ENCODE measurements at regions not wholly inside any gene's neighbourhood (a gene's known extent, or its start where the extent isn't known, plus 50 kb on each side); places are given as distances from the start of the nearest gene placed in this dataset.

- H3F3A ChIP-seq (ENCODE audit: low read depth), result no peaks in the 10 kb centered on the region
- no peak overlapping the region for H3K4me3 ChIP-seq (ENCODE audit: low read length, poor library complexity, severe bottlenecking)
- no peaks in the 10 kb centered on the region for H3K36me3 ChIP-seq (ENCODE audit: insufficient read depth, low read length)
- TF ChIP-seq CTCF (conservative IDR thresholded peaks at IDR 0.05; ENCODE audit: low read length) (no peak), EZH2phosphoT487 (IDR thresholded peaks at IDR 0.05; ENCODE audit: borderline replicate concordance) (no peak)
- no peaks in the 10 kb centered on the region for H3K27me3 ChIP-seq (ENCODE audit: insufficient read depth, low read length, poor library complexity, severe bottlenecking)
- no peaks in the 10 kb centered on the region for H4K20me1 ChIP-seq (ENCODE audit: insufficient read depth, low read length, poor library complexity, severe bottlenecking)
- no peaks in the 10 kb centered on the region for H3K4me1 ChIP-seq (ENCODE audit: insufficient read depth, low read length, poor library complexity, severe bottlenecking)
- no peaks in the 10 kb centered on the region for H3K79me2 ChIP-seq (ENCODE audit: insufficient read depth, low read length)
- no peak overlapping the region for H3K9ac ChIP-seq (ENCODE audit: low read depth, low read length, poor library complexity, severe bottlenecking)
- no peak overlapping the region for H2AFZ ChIP-seq (ENCODE audit: low read length)
- H3K9me2 ChIP-seq (replicated peaks; ENCODE audit: low read depth, low read length), result no peaks in the 10 kb centered on the region
- no peak overlapping the region for H3K4me2 ChIP-seq (ENCODE audit: low read depth, low read length, poor library complexity, severe bottlenecking)
- no peaks in the 10 kb centered on the region; the same call in 1 of the 2 replicates for H3K9me3 ChIP-seq (ENCODE audit: insufficient read depth, low read depth, low read length)
Observed at GRCh38 chr1:30005972-30006619, 717.3 kb downstream of the MATN1 start.

- H3K9me2 ChIP-seq (replicated peaks; ENCODE audit: low read depth, low read length), result no peaks in the 10 kb centered on the region
- no peaks in the 10 kb centered on the region for H3F3A ChIP-seq (ENCODE audit: low read depth)
- H4K20me1 ChIP-seq (ENCODE audit: insufficient read depth, low read length, poor library complexity, severe bottlenecking), result no peaks in the 10 kb centered on the region
- H3K9me3 ChIP-seq (ENCODE audit: insufficient read depth, low read depth, low read length), result peaks cover 3% of the 10 kb centered on the region; the same call in 1 of the 2 replicates
- no peak overlapping the region for H3K4me2 ChIP-seq (ENCODE audit: low read depth, low read length, poor library complexity, severe bottlenecking)
- H3K27me3 ChIP-seq (ENCODE audit: insufficient read depth, low read length, poor library complexity, severe bottlenecking), result no peaks in the 10 kb centered on the region
- no peak for TF ChIP-seq EZH2phosphoT487 (IDR thresholded peaks at IDR 0.05; ENCODE audit: borderline replicate concordance)
- TF ChIP-seq CTCF (conservative IDR thresholded peaks at IDR 0.05; ENCODE audit: low read length), result no peak
- no peak overlapping the region for H2AFZ ChIP-seq (ENCODE audit: low read length)
- no peaks in the 10 kb centered on the region for H3K79me2 ChIP-seq (ENCODE audit: insufficient read depth, low read length)
- no peak overlapping the region for H3K4me3 ChIP-seq (ENCODE audit: low read length, poor library complexity, severe bottlenecking)
- no peaks in the 10 kb centered on the region for H3K36me3 ChIP-seq (ENCODE audit: insufficient read depth, low read length)
- H3K4me1 ChIP-seq (ENCODE audit: insufficient read depth, low read length, poor library complexity, severe bottlenecking), result no peaks in the 10 kb centered on the region
- no peak overlapping the region for H3K9ac ChIP-seq (ENCODE audit: low read depth, low read length, poor library complexity, severe bottlenecking)
Observed at GRCh38 chr1:30001732-30002039, 721.7 kb downstream of the MATN1 start.

- no peak overlapping the region for H2AFZ ChIP-seq (ENCODE audit: low read length)
- no peaks in the 10 kb centered on the region for H3F3A ChIP-seq (ENCODE audit: low read depth)
- no peak overlapping the region for H3K4me2 ChIP-seq (ENCODE audit: low read depth, low read length, poor library complexity, severe bottlenecking)
- TF ChIP-seq EZH2phosphoT487 (IDR thresholded peaks at IDR 0.05; ENCODE audit: borderline replicate concordance) (no peak), CTCF (conservative IDR thresholded peaks at IDR 0.05; ENCODE audit: low read length) (no peak)
- no peaks in the 10 kb centered on the region for H3K36me3 ChIP-seq (ENCODE audit: insufficient read depth, low read length)
- no peak overlapping the region for H3K4me3 ChIP-seq (ENCODE audit: low read length, poor library complexity, severe bottlenecking)
- H3K9ac ChIP-seq (ENCODE audit: low read depth, low read length, poor library complexity, severe bottlenecking), result no peak overlapping the region
- H3K79me2 ChIP-seq (ENCODE audit: insufficient read depth, low read length), result no peaks in the 10 kb centered on the region
- no peaks in the 10 kb centered on the region for H3K9me2 ChIP-seq (replicated peaks; ENCODE audit: low read depth, low read length)
- peaks cover 3% of the 10 kb centered on the region; the same call in 1 of the 2 replicates for H3K9me3 ChIP-seq (ENCODE audit: insufficient read depth, low read depth, low read length)
- H3K4me1 ChIP-seq (ENCODE audit: insufficient read depth, low read length, poor library complexity, severe bottlenecking), result no peaks in the 10 kb centered on the region
- no peaks in the 10 kb centered on the region for H4K20me1 ChIP-seq (ENCODE audit: insufficient read depth, low read length, poor library complexity, severe bottlenecking)
- H3K27me3 ChIP-seq (ENCODE audit: insufficient read depth, low read length, poor library complexity, severe bottlenecking), result no peaks in the 10 kb centered on the region
Observed at GRCh38 chr1:30001011-30001731, 722.2 kb downstream of the MATN1 start.
